ENCODE measurements at regions not wholly inside any gene's neighbourhood (a gene's known extent, or its start where the extent isn't known, plus 50 kb on each side); places are given as distances from the start of the nearest gene placed in this dataset.
"Not testable (repeated sequence)": the region's sequence is repeated elsewhere in the genome, so short reads cannot be mapped to it uniquely, and the experiment has no call there.

DNA sequence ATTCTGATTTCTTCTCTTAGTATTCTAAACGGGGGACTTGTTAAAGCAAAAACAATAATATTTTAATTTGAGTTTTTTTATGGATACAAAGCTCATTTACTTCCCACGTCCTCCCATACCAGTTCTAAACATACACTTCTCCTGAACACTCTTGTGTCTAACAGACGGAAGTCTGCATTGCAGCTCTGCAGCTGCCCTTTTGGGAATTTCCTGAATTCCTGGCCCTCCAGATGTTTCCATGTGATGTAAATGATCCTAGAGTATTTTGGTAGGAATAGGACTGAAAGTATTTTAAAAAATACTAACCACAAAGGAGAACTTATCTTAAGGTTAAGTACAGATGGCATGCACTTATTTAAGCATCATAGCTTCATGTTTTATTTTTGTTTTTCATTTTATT, 886.7 kb downstream of the TBC1D32 start:
- TF ChIP-seq, protein P1, sequence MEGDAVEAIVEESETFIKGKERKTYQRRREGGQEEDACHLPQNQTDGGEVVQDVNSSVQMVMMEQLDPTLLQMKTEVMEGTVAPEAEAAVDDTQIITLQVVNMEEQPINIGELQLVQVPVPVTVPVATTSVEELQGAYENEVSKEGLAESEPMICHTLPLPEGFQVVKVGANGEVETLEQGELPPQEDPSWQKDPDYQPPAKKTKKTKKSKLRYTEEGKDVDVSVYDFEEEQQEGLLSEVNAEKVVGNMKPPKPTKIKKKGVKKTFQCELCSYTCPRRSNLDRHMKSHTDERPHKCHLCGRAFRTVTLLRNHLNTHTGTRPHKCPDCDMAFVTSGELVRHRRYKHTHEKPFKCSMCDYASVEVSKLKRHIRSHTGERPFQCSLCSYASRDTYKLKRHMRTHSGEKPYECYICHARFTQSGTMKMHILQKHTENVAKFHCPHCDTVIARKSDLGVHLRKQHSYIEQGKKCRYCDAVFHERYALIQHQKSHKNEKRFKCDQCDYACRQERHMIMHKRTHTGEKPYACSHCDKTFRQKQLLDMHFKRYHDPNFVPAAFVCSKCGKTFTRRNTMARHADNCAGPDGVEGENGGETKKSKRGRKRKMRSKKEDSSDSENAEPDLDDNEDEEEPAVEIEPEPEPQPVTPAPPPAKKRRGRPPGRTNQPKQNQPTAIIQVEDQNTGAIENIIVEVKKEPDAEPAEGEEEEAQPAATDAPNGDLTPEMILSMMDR (IDR thresholded peaks at IDR 0.05; ENCODE audit: unreplicated experiment in 3 of 3): no peak
- peaks cover 3% of the 10 kb centered on the region for H3K9me3 Mint-ChIP-seq
- no peaks in the 10 kb centered on the region for H3K36me3 Mint-ChIP-seq (ENCODE audit: low read depth)
- no peaks in the 10 kb centered on the region for H3K27me3 Mint-ChIP-seq (ENCODE audit: low read depth)
- no peaks in the 10 kb centered on the region for H3K4me1 Mint-ChIP-seq
- H3K27ac Mint-ChIP-seq: no peak overlapping the region
- no peak overlapping the region for H3K4me3 Mint-ChIP-seq

DNA sequence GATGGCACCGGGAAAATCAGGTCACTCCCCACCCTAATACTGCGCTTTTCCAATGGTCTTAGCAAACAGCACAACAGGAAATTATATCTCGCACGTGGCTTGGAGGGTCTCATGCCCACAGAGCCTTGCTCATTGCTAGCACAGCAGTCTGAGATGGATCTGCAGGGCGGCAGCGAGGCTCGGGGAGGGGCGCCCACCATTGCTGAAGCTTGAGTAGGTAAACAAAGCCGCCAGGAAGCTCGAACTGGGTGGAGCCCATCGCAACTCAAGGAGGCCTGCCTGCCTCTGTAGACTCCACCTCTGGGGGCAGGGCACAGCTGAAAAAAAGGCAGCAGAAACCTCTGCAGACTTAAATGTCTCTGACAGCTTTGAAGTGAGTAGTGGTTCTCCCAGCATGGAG, 901.4 kb downstream of the TBC1D32 start:
- not testable (repeated sequence) for H3K9me3 Mint-ChIP-seq; H3K4me1 Mint-ChIP-seq; H3K27me3 Mint-ChIP-seq (ENCODE audit: low read depth); H3K36me3 Mint-ChIP-seq (ENCODE audit: low read depth); H3K4me3 Mint-ChIP-seq; H3K27ac Mint-ChIP-seq

DNA sequence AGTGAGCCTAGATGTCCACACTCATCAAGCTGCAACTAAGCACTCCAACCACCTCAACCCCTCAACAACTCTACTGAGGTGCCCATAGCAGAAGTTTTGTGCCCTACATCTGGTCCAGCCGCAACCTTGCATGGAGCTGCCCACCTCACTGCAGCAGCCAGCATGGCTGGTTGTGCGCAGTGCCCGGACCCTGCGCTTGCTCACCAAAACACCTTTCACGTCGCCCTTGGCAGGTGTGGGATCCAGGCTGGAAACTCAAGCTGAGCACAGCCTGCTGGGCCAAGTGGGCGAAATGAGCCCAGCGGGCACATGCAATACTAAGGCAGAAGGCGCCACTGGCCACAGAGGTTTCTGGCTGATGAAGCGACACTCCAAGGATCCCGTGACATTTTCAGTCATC, 902.4 kb downstream of the TBC1D32 start:
- H3K27me3 Mint-ChIP-seq (ENCODE audit: low read depth): peaks cover 6% of the 10 kb centered on the region

DNA sequence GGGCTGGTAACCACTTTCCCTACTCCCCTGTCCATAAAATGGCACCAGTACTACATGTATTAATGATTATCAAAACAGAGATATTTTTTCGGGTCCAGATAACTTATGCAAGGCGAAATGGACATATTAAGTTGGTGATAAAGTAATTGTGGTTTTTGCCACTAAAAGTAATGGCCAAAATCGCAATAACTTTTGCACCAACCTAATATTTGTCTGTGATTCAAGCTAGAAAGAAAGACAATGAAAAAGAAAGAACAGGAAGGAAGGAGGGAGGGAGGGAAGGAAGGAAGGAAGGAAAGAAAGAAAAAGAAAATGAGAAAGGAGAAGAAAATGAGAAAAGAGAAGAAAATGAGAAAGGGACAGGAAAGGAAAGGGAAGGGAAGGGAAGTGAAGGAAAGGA, 922.9 kb downstream of the TBC1D32 start:
- no peak overlapping the region for H3K27ac Mint-ChIP-seq
- no peaks in the 10 kb centered on the region for H3K27me3 Mint-ChIP-seq (ENCODE audit: low read depth)
- H3K4me3 Mint-ChIP-seq: no peak overlapping the region

More for the DNA sequence above, 902.4 kb downstream of the TBC1D32 start:
- Mint-ChIP-seq H3K27ac (no peak overlapping the region), H3K9me3 (peaks cover 8% of the 10 kb centered on the region), H3K36me3 (ENCODE audit: low read depth) (no peaks in the 10 kb centered on the region), H3K4me1 (no peaks in the 10 kb centered on the region), H3K4me3 (no peak overlapping the region)
- TF ChIP-seq, protein P1 (IDR thresholded peaks at IDR 0.05; ENCODE audit: unreplicated experiment in 3 of 3): no peak

DNA sequence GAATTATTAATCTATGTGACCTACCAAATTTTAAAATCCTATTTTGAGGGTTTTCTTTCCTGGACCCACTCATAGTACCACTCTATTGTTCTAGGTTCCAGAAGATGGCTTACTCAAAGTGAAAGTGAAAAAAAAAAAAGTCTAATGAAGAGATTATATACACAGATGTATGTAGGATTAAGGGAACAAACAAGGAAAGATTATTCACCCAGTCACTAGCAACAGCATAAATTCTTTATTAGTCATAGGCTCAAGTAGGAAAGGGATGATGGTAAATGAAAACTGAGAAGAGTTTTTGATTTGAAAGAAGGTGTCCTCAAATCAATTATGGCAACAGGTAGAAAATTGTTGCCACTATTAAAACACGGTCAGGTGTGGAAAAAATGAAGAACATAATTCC, 923.7 kb downstream of the TBC1D32 start:
- H3K9me3 Mint-ChIP-seq: no peaks in the 10 kb centered on the region
- TF ChIP-seq, protein P1 (IDR thresholded peaks at IDR 0.05; ENCODE audit: unreplicated experiment in 3 of 3): no peak
- H3K27ac Mint-ChIP-seq: no peak overlapping the region
- H3K4me3 Mint-ChIP-seq: no peak overlapping the region
- H3K4me1 Mint-ChIP-seq: no peaks in the 10 kb centered on the region
- H3K36me3 Mint-ChIP-seq (ENCODE audit: low read depth): no peaks in the 10 kb centered on the region
- H3K27me3 Mint-ChIP-seq (ENCODE audit: low read depth): no peaks in the 10 kb centered on the region

More for the DNA sequence above, 922.9 kb downstream of the TBC1D32 start:
- Mint-ChIP-seq H3K4me1 (no peaks in the 10 kb centered on the region), H3K36me3 (ENCODE audit: low read depth) (no peaks in the 10 kb centered on the region), H3K9me3 (no peaks in the 10 kb centered on the region)
- TF ChIP-seq, protein P1 (IDR thresholded peaks at IDR 0.05; ENCODE audit: unreplicated experiment in 3 of 3): no peak

DNA sequence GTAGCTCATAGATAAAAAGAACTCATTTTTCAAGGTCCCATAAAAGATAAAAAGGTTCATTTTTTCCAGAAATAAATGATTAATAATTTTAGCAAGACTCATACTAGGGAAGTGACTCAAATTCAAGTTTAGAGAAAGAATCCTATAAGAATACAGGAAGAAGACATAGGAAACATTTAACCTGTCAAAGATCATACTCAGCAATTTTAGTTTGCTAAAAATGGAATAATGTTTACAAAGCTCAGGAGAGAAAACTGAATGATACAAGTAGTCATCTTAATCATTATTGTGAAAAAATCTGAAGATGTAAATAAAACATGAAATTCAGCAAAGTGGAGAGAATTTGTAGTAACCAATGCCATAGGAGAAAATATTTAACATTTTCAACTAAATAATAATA, 926.6 kb downstream of the TBC1D32 start:
- H3K4me3 Mint-ChIP-seq: no peak overlapping the region
- H3K4me1 Mint-ChIP-seq: no peaks in the 10 kb centered on the region
- H3K27ac Mint-ChIP-seq: no peak overlapping the region
- H3K27me3 Mint-ChIP-seq (ENCODE audit: low read depth): no peaks in the 10 kb centered on the region
- no peaks in the 10 kb centered on the region for H3K36me3 Mint-ChIP-seq (ENCODE audit: low read depth)
- H3K9me3 Mint-ChIP-seq: no peaks in the 10 kb centered on the region
- TF ChIP-seq, protein P1 (IDR thresholded peaks at IDR 0.05; ENCODE audit: unreplicated experiment in 3 of 3): no peak
